ENCODE measurements at regions not wholly inside any gene's neighbourhood (a gene's known extent, or its start where the extent isn't known, plus 50 kb on each side); places are given as distances from the start of the nearest gene placed in this dataset.
"Not testable (repeated sequence)": the region's sequence is repeated elsewhere in the genome, so short reads cannot be mapped to it uniquely, and the experiment has no call there.

GRCh38 chr12:125772403-125772802 is 707.2 kb downstream of the AACS start:
- no peak for DNase-seq (ENCODE audit: low spot score)

GRCh38 chr12:125773033-125773640 is 707.9 kb downstream of the AACS start:
- no peak for DNase-seq (ENCODE audit: low spot score)

DNA sequence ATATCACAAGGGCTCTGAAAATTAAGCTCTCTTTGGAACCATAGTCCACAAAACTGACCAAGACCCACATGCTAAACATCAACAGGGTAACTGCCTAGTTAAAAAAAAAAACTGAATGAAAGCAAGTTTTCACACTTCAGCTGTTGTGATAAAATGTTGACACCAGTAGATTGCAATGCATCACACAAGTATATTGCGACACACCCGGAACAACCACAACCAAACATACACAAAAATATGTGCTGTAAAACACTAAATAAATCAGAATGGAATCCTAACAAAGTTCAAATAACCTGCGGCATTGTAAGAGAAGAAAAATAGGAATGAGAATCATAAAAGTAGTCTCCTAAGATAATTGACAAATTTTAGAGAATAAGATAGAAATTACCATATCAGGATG is 710.3 kb downstream of the AACS start:
- no peak for DNase-seq (ENCODE audit: low spot score)

DNA sequence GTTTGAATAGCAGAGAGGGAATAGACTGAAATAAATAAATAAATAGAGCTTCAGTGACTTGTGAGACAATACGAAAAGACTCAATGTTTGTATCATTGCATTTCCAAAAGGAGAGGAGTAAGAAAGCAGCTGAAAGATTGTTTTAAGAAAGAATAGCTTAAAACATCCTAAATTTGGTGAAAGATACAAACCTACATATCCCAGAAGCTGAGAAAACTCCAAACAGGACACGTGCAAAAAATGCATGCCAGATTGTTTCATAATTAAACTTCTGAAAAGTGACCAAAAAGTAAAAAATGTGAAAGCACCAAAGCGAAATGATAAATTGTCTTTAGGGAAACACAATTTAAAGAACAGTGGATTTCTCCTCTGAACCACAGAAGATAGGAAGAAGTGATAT is 711.0 kb downstream of the AACS start:
- no peak for DNase-seq (ENCODE audit: low spot score)

DNA sequence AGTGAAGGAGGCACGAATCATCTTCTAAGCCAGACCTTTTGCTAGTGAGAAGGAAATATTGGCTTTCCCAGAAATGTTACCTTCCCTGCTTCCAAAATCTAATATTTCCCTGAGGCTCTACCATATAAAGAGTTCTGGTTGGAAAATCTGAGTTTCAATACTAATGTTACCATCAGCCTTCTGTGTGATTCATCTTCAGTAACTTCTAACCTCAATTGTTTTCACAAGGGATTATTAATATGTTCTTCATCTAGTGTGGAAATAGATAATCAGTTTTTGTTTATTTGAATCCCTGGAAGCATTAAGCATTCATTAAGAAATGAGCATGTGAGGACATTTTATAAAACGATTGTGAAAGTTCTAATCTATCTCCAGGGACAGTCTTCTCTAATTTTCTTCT is 720.9 kb downstream of the AACS start:
- no peak for DNase-seq (ENCODE audit: low spot score)

DNA sequence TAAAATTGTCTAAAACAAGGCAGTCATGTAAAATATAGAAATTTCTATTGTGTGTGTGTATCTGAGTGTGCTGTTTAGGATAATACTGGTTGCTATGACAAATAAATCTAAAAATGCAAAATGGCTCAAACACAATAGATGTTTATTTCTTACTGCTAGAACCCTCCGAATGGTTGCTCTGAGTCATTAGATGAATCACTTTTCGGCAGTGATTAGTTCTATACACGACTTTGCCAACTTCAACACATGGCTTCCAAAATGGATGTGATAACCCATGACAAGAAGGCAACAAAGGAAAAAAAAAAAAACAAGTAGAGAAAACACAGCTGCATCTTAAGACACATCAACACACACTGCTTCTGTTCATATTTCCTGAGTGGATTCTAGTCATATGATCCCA is 729.2 kb downstream of the AACS start:
- no peak for DNase-seq (ENCODE audit: low spot score)

DNA sequence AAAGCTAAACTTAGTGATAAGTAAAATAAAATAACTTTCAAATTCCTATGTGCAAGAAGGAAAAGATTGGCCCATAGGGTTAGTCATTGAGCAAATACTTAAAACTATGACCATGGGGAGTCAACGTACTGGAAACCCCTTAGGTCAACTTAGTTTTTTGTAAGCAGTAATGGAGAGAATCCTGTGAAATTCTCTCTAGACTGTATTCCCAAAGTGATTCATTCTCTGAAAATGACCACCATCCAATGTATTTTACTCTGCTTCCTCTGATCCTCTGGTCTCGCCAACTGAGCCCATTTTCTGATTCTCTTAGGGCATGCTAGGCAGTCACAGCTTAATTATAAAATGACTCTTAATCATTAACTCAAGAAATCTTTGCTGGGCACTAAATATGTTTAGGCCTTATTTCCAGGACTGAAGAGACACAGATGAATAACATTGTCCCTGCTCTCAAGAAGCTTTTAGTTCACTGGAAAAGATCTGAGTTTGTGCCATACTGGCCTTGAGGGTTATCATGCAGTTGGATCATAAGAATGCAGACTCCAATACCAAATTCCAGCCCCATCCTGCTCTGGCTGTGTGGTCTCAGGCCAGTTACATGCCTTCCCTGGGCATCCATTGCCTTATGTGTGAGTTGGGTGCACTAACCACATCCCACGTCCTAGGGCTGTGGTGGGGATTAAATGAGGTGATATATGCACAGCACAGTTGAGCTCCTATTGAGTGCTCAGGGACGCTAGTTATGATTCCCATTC is 732.4 kb downstream of the AACS start:
- no peak for DNase-seq (ENCODE audit: low spot score)

- no peak for DNase-seq (ENCODE audit: low spot score)
These were observed 739.4 kb downstream of the AACS start for GRCh38 chr12:125804660-125805059.

GRCh38 chr12:125824276-125824675 is 759.0 kb downstream of the AACS start:
- no peak for DNase-seq (ENCODE audit: low spot score)

GRCh38 chr12:125835852-125836251 is 770.6 kb downstream of the AACS start:
- no peak for DNase-seq (ENCODE audit: low spot score)

DNA sequence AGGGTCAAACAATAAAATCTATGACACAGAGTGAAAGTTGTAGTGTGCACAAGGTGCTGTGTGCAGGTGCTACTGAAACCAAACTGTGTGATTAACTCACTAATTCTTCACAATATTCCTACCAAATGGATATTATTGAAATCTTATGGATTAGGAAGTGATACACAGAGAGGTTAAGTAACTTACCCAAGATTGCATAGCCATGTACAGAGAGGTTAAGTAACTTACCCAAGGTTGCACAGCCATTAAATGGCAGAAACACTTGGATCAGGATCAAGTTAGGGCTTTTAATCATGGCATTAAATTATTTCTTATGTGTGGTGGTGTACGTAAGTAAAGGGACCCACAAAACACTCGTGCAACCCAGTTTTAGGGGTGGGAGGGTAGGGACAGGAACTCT is 771.4 kb downstream of the AACS start:
- DNase-seq (ENCODE audit: low spot score), result no peak

DNA sequence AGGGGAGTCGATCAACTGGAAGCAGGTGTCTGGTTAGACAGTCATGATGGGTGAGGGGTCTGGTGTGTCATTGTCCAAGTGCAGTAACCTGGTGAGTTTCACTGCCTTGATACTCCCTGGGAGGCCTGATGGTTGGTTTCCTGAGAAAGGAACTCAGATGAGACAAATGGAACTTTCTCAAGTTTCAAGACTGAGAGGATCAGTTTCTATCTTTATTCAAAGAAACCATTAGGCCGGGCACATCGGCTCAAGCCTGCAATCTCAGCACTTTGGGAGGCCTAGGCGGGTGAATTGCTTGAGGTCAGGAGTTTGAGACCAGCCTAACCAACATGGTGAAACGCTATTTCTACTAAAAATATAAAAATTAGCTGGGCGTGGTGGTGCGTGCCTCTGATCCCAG is 776.1 kb downstream of the AACS start:
- DNase-seq (ENCODE audit: low spot score), result no peak

DNA sequence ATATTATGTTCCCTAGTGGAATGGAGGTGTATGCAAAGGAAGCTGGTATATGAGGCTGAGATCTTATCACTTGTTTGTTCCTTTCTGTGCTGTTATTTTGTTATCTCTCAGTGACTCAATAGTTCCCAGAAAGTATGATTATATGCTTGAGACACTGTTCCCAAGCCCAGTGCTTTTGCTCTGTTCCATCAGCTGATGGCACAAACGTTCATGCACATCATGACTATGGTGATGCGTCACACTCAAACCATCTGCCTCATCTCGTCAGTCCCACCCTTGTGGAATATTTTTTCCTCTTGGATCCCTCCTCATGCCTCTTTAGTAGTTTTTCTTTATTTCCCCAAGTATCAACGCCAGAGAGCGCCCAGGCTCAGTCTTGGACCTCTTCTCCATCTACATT is 786.9 kb downstream of the AACS start:
- DNase-seq (ENCODE audit: low spot score), result no peak

GRCh38 chr12:125852679-125853078 is 787.4 kb downstream of the AACS start:
- DNase-seq (ENCODE audit: low spot score), result no peak

GRCh38 chr12:125853670-125854069 is 788.4 kb downstream of the AACS start:
- no peak for DNase-seq (ENCODE audit: low spot score)

GRCh38 chr12:125856366-125856765 is 791.1 kb downstream of the AACS start:
- no peak for DNase-seq (ENCODE audit: low spot score)

DNA sequence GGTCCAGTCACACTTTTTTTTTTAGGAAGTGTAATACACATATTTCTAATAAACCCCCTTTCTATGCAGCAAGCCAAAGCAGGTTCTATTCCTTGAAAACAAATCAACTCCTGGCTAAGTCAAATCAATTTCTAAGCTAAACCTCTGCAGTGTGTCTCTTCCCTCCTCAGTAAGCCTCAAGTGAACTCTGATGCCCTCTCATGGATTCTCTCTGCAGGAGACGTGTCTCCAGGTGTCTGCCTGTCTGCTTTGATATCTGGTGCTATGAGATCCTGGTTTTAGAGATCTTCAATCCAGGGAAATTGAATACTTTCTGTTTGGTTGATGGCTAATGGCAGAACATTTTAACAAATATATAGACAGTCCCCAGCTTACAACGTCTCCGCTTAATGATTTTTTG is 791.7 kb downstream of the AACS start:
- no peak for DNase-seq (ENCODE audit: low spot score)

DNA sequence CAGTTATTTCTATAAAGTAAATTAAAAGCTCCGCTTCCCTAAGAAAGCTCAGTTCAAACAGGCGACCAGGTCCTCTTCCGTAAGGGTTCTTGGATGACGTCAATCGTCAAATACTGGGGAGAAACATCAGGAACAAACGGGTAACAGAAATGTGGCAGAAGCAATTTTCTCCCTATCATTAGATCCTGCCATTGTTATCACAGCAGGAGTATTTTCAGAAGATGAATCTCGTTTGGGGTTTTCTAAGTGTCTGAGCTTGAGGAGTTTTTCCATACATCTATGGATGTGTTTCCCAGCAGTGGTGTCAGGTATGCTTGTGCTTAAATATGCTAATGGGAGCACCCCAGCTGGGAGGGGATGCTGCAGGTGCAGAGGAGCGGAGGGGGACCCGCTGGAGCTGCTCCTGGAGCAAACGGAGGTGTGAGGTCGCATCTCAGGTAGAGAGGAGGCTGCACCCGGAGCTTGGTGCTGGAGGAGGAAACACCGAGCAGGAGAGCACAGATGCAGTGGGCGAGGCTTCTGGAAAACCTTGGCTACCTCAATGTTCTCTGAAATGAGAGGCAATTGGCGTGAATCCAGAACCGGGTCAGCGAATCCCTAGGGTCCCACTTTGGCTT is 795.5 kb downstream of the AACS start:
- no peak for DNase-seq (ENCODE audit: low spot score)

DNA sequence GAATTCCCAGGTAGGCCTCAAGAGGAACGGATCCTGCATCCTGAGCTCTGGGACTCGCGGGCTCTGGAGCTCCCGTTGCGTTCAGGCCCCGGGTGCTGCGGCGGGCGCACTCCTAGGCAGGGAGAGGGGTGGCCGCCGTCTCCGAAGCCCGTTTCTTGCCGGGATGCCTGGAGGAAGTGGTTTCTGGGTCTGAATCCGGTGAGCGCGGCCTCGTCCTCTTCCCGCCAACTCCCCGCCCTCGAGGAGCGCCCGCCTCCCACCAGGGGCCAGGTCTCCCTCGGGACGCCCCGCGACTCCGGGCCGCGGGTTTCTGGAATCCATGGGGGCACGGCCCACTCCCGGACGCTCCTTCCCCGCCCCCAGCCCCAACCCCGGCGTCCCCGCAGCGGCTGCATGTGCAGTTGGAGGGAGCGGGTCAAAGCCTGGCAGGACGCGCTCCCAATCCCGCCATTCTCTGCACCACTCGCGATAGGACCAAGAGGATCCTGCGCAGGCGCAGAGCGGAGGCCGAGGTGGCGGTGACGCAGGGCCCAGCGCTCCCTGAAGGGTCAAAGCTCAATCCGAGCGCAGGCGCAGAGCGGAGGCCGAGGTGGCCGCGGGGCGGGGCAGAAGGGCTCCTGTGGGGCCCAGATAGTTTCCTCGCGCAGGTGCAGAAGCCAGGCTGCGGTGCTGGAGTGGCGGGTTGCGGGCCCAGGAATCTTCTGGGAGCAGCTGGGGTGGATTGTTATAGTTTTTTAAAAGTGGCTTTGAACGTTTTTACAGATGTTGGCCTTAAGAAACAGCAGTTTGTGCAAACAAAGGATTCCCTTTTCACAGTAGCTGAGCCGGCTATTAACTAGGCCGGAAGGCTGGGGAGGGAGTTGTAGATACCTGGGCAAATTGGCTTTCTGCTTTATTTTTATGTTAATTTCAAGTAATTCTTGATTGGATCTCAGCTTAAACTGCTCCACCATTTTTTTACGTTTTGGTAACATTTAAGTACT is 796.4 kb downstream of the AACS start:
- DNase-seq (ENCODE audit: low spot score), result peak; percentile 24

DNA sequence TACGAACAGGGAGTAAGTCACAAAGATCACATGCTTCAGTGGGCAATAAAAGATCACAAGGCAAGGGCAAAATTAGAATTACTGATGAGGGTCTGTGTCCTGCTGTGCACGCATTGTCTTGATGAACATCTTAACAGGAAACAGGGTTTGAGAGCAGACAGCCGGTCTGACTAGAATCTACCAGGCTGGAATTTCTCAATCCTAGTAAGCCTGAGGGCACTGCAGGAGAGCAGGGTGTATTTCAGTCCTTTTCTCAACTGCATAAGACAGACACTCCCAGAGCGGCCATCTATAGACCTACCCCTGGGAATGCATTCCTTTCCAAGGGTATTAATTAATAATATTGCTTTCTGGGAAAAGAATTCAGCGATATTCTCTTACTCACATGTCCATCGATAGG is 800.0 kb downstream of the AACS start:
- not testable (repeated sequence) for DNase-seq (ENCODE audit: low spot score)

DNA sequence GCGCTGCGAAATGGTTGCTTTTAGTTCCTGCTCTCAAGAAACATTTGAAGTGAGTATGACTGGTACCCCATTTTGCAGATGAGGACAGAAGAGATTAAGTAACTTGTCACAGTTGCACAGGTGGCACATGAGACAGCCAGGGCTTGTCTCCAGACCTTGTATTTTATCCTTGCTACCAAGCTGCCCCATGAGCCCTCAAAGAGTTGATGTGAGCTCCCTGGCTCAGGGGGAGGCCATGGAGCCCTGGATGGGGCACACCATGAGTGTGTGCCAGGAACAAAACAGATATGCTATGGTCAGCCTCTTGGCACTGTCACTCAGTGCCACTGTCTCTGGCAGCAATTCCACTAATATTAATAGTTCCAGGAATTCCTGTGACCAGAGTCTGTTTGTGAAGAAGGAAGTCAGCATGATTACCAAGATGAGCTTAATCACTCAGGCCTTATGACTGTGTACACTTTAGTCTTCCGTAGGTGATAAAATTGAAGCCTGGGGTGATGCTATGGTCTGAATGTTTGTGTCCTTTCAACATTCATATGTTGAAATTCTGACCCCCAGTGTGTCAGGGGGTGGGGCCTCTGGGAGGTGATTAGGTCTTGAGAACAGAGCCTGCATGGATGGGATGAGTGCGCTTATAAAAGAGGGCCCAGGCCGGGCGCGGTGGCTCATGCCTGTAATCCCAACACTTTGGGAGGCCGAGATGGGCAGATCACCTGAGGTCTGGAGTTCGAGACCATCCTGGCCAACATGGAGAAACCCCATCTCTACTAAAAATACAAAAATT is 806.8 kb downstream of the AACS start:
- no peak for DNase-seq (ENCODE audit: low spot score)
